Omental fat pad (tissue), 3 donors: ENCODE measurements at regions not wholly inside any gene's neighbourhood (a gene's known extent, or its start where the extent isn't known, plus 50 kb on each side); places are given as distances from the start of the nearest gene placed in this dataset.
"Not testable (repeated sequence)": the region's sequence is repeated elsewhere in the genome, so short reads cannot be mapped to it uniquely, and the experiment has no call there.

Experiments
- ATAC-seq: fragments of 150-250 bp; one replicate; pipeline ENCODE4 v1.9.1; 2016; ENCODE audit warnings: mild to moderate bottlenecking, moderate library complexity; ENCODE audit not compliant: low FRiP score
- DNase-seq: peaks from one replicate; pipeline ENCODE4 v3.0.0-alpha.2; 2019; ENCODE audit warnings: low spot score
- CTCF ChIP-seq, 3 donors: fragments of 450-650 bp; IDR thresholded peaks; one replicate each; pipeline ENCODE4 v1.5.1; 2016 to 2017; ENCODE audit warnings: antibody characterized with exemption in 3 of 3, mild to moderate bottlenecking in 3 of 3, moderate library complexity in 2 of 3

GRCh38 chr16:35605921-35606320, 2146.5 kb downstream of the TP53TG3F start:
- TF ChIP-seq CTCF (IDR thresholded peaks at IDR 0.05): no peak
- DNase-seq (no peak), ATAC-seq (no peak)

GRCh38 chr16:35614883-35615282, 2155.5 kb downstream of the TP53TG3F start:
- DNase-seq, ATAC-seq: not testable (repeated sequence)

GRCh38 chr16:35619176-35619575, 2159.8 kb downstream of the TP53TG3F start:
- not testable (repeated sequence) for DNase-seq

GRCh38 chr16:35626041-35626440, 2166.6 kb downstream of the TP53TG3F start:
- no peak for TF ChIP-seq CTCF (IDR thresholded peaks at IDR 0.05)
- ATAC-seq: no peak
- no peak for DNase-seq

More at GRCh38 chr16:35619176-35619575, 2159.8 kb downstream of the TP53TG3F start:
- not testable (repeated sequence) for ATAC-seq

GRCh38 chr16:35628976-35629375, 2169.6 kb downstream of the TP53TG3F start:
- no peak for TF ChIP-seq CTCF (IDR thresholded peaks at IDR 0.05)
- DNase-seq (no peak), ATAC-seq (no peak)

- DNase-seq (no peak), ATAC-seq (no peak)
- TF ChIP-seq CTCF (IDR thresholded peaks at IDR 0.05): no peak
Observed at GRCh38 chr16:35631261-35631945, 2172.0 kb downstream of the TP53TG3F start.

- no peak for ATAC-seq
- TF ChIP-seq CTCF (IDR thresholded peaks at IDR 0.05): no peak
- DNase-seq: no peak
Observed at GRCh38 chr16:35636480-35637230, 2177.2 kb downstream of the TP53TG3F start.

GRCh38 chr16:35637683-35638082, 2178.3 kb downstream of the TP53TG3F start:
- DNase-seq (no peak), ATAC-seq (no peak)
- TF ChIP-seq CTCF (IDR thresholded peaks at IDR 0.05): no peak
